Endothelial cell of umbilical vein (primary cell): ENCODE measurements at regions not wholly inside any gene's neighbourhood (a gene's known extent, or its start where the extent isn't known, plus 50 kb on each side); places are given as distances from the start of the nearest gene placed in this dataset.

Source experiments
- BruUV-seq: library from RNA; stranded (reverse); fragments of 400-500 nt; replicated peaks from 2 replicates; lab custom pipeline; 2021; lab: Mats Ljungman, UMichigan
- CTCF ChIA-PET: fragments of 300-600, 350-600 bp; sonication (Branson Sonifier 250); formaldehyde crosslinking; loops from one replicate; lab custom pipeline; 2021; ENCODE audit warnings: antibody characterized with exemption, inconsistent platforms; lab: Charles Lee
- POLR2A ChIA-PET: fragments of 300-600, 350-600 bp; sonication (Branson Sonifier 250); formaldehyde crosslinking; loops from one replicate; lab custom pipeline; 2021; ENCODE audit warnings: antibody characterized with exemption, inconsistent platforms; lab: Charles Lee
- DNase-seq: peaks from one replicate; pipeline ENCODE4 v3.0.0-alpha.2; 2011; ENCODE audit warnings: low read depth, low spot score
- FAIRE-seq: peaks from 2 replicates; lab custom pipeline; 2011; peaks lifted over from hg19 to GRCh38; lab: Jason Lieb, UNC
- H2AFZ ChIP-seq: 2 replicates; pipeline ENCODE4 v1.6.0; 2012; ENCODE audit warnings: low read depth, low read length, control low read depth, inconsistent platforms
- H3K27ac ChIP-seq: 2 replicates; pipeline ENCODE4 v1.5.1; 2011; ENCODE audit warnings: low read depth, mild to moderate bottlenecking, control low read depth, low read length, moderate library complexity; ENCODE audit not compliant: insufficient read depth
- H3K27me3 ChIP-seq, 2 experiments: 2 replicates each; pipeline versions ENCODE4 v1.6.0 to v1.6.1; 2011; ENCODE audit warnings: low read length in 2 of 2, mixed read lengths in 1 of 2; ENCODE audit not compliant: control insufficient read depth in 2 of 2, insufficient read depth in 2 of 2
- H3K36me3 ChIP-seq, 2 experiments: 2 replicates in 1 of 2; 3 replicates in 1 of 2; pipeline ENCODE4 v1.5.1; 2011; ENCODE audit warnings: low read length in 2 of 2, mild to moderate bottlenecking in 1 of 2, moderate library complexity in 1 of 2; ENCODE audit not compliant: control insufficient read depth in 2 of 2, insufficient read depth in 2 of 2; ENCODE audit errors: extremely low read depth in 1 of 2
- H3K4me1 ChIP-seq: 3 replicates; pipeline ENCODE4 v1.5.1; 2011; ENCODE audit warnings: mild to moderate bottlenecking, low read length; ENCODE audit not compliant: control insufficient read depth, insufficient read depth; ENCODE audit errors: extremely low read depth
- H3K4me2 ChIP-seq: 2 replicates; pipeline ENCODE4 v1.6.1; 2011; ENCODE audit warnings: low read length, control low read depth, mixed read lengths; ENCODE audit not compliant: insufficient read depth
- H3K4me3 ChIP-seq, 3 experiments: fragments of 200-600 bp in 1 of 3; sonication (generic), shearing (Covaris generic) in 1 of 3; replicated peaks in 1 of 3; 2 replicates each; pipeline ENCODE4 v1.5.1; 2011 to 2016; ENCODE audit warnings: control low read depth in 3 of 3, low read length in 3 of 3, mild to moderate bottlenecking in 2 of 3, inconsistent platforms in 1 of 3, low read depth in 1 of 3, moderate library complexity in 1 of 3; ENCODE audit not compliant: insufficient read depth in 1 of 3
- H3K79me2 ChIP-seq: 2 replicates; pipeline ENCODE4 v1.6.0; 2012; ENCODE audit warnings: low read length, inconsistent platforms; ENCODE audit not compliant: control insufficient read depth, insufficient read depth
- H3K9ac ChIP-seq: replicated peaks from 2 replicates; pipeline ENCODE3; 2011; ENCODE audit warnings: low read length, control low read depth; ENCODE audit not compliant: insufficient read depth; ENCODE audit errors: extremely low read depth
- H3K9me1 ChIP-seq: replicated peaks from 3 replicates; pipeline ENCODE4 v1.6.0; 2011; ENCODE audit warnings: mild to moderate bottlenecking, low read length; ENCODE audit not compliant: control insufficient read depth, insufficient read depth; ENCODE audit errors: extremely low read depth
- H3K9me3 ChIP-seq: replicated peaks from 2 replicates; pipeline ENCODE4 v1.5.1; 2012; ENCODE audit warnings: low read length, inconsistent platforms; ENCODE audit not compliant: control insufficient read depth, insufficient read depth
- H4K20me1 ChIP-seq: replicated peaks from 2 replicates; pipeline ENCODE3; 2011; ENCODE audit warnings: mild to moderate bottlenecking, low read length; ENCODE audit not compliant: control insufficient read depth, insufficient read depth; ENCODE audit errors: extremely low read depth
- CTCF ChIP-seq, 2 donors: IDR thresholded peaks; 1 replicate in 1 of 2; 2 replicates in 1 of 2; pipeline ENCODE4 v1.5.1; 2011; ENCODE audit warnings: low read length in 2 of 2, mild to moderate bottlenecking in 2 of 2, moderate library complexity in 2 of 2, control low read depth in 1 of 2, inconsistent platforms in 1 of 2, low read depth in 1 of 2; ENCODE audit not compliant: insufficient read depth in 1 of 2; ENCODE audit errors: extremely low read depth in 1 of 2
- EZH2 ChIP-seq: IDR thresholded peaks from 2 replicates; pipeline ENCODE4 v1.6.1; 2012; ENCODE audit warnings: borderline replicate concordance, low read depth, mild to moderate bottlenecking, moderate library complexity, low read length, inconsistent platforms; ENCODE audit not compliant: severe bottlenecking
- FOS ChIP-seq: IDR thresholded peaks from 2 replicates; pipeline ENCODE4 v1.6.1; 2011; ENCODE audit warnings: mild to moderate bottlenecking, low read length, moderate library complexity, borderline replicate concordance; ENCODE audit not compliant: insufficient read depth
- GATA2 ChIP-seq: IDR thresholded peaks from 2 replicates; pipeline ENCODE4 v1.7.0; 2011; ENCODE audit warnings: low read depth, mild to moderate bottlenecking, moderate library complexity, mixed read lengths, low read length; ENCODE audit not compliant: insufficient read length, insufficient read depth
- JUN ChIP-seq: IDR thresholded peaks from 2 replicates; pipeline ENCODE4 v1.6.1; 2011; ENCODE audit warnings: borderline replicate concordance, low read depth; ENCODE audit not compliant: insufficient read length, insufficient read depth
- MAX ChIP-seq: IDR thresholded peaks from 2 replicates; pipeline ENCODE4 v1.6.1; 2011; ENCODE audit not compliant: insufficient read depth, insufficient read length
- MYC ChIP-seq: IDR thresholded peaks from one replicate; pipeline ENCODE4 v1.6.1; 2011; ENCODE audit warnings: mild to moderate bottlenecking, low read depth, low read length
- POLR2A ChIP-seq: IDR thresholded peaks from 2 replicates; pipeline ENCODE4 v1.6.1; 2012; ENCODE audit warnings: low read depth, mild to moderate bottlenecking, control low read depth, low read length
- POLR2AphosphoS5 ChIP-seq: IDR thresholded peaks from 2 replicates; pipeline ENCODE4 v1.6.1; 2012; ENCODE audit warnings: low read depth, mild to moderate bottlenecking, control low read depth, low read length, moderate library complexity; ENCODE audit not compliant: insufficient read depth
- dilution Hi-C: fragments of 300-500 bp; cut with MboI; formaldehyde crosslinking; loops from one replicate; pipeline ENCODE4 v1.15.0; 2019; ENCODE audit warnings: low sequenced_read_pairs; ENCODE audit not compliant: extremely low pct_ligation_motif_present
- intact Hi-C: fragments of 100-400 bp; cut with micrococcal nuclease; formaldehyde crosslinking; loops from one replicate; pipeline ENCODE4 v1.10.0; 2022

- Histone ChIP-seq H3K36me3 (no peaks in the 10 kb centered on the region), H3K4me2 (no peak overlapping the region), H4K20me1 (no peaks in the 10 kb centered on the region), H3K27me3 (no peaks in the 10 kb centered on the region), H3K9me1 (no peaks in the 10 kb centered on the region), H3K9me3 (peaks cover 7% of the 10 kb centered on the region), H3K79me2 (no peaks in the 10 kb centered on the region), H3K27ac (no peak overlapping the region), H3K9ac (no peak overlapping the region), H3K4me3 (no peak overlapping the region), H2AFZ (no peak overlapping the region), H3K4me1 (no peaks in the 10 kb centered on the region)
- no TSS peak for BruUV-seq
- dilution Hi-C loops (no loop called here), intact Hi-C loops (no loop called here)
- CTCF ChIA-PET: no interaction called here
- DNase-seq: no peak
- no peak for FAIRE-seq
- POLR2A ChIA-PET: no interaction called here
- no peak for TF ChIP-seq POLR2AphosphoS5
- no peak for TF ChIP-seq POLR2A
- no peak for TF ChIP-seq MAX
- TF ChIP-seq FOS: no peak
- no peak for TF ChIP-seq MYC
- no peak for TF ChIP-seq GATA2
- no peak for TF ChIP-seq JUN
- no peak for TF ChIP-seq CTCF (IDR thresholded peaks at IDR 0.05; ENCODE audit: extremely low read depth in 1 of 2, insufficient read depth in 1 of 2, low read depth in 1 of 2, low read length in 2 of 2)
- TF ChIP-seq EZH2: no peak
Observed at GRCh38 chr2:7264791-7265190, 347.6 kb downstream of the RNF144A start.
